HAP-1 (cell line): ENCODE measurements at regions not wholly inside any gene's neighbourhood (a gene's known extent, or its start where the extent isn't known, plus 50 kb on each side); places are given as distances from the start of the nearest gene placed in this dataset.

Experiments used
- DNase-seq, 2 experiments: peaks; one replicate each; pipeline ENCODE4 v3.0.0-alpha.2; 2016 to 2020; ENCODE audit warnings: low spot score in 2 of 2
- H3K27me3 ChIP-seq: fragments of 250-450 bp; sonication (Bioruptor Pico); 2 replicates; pipeline ENCODE4 v1.5.1; 2020; ENCODE audit warnings: low read depth, mild to moderate bottlenecking, moderate library complexity
- H3K36me3 ChIP-seq: fragments of 250-450 bp; sonication (Bioruptor Pico); replicated peaks from 2 replicates; pipeline ENCODE4 v1.5.1; 2020; ENCODE audit warnings: mild to moderate bottlenecking
- H3K4me1 ChIP-seq: fragments of 250-450 bp; sonication (Bioruptor Pico); 2 replicates; pipeline ENCODE4 v1.5.1; 2020; ENCODE audit warnings: mild to moderate bottlenecking
- H3K4me3 ChIP-seq: fragments of 250-450 bp; sonication (Bioruptor Pico); 2 replicates; pipeline ENCODE4 v1.5.1; 2020; ENCODE audit warnings: mild to moderate bottlenecking, moderate library complexity
- H3K9me3 ChIP-seq: fragments of 250-450 bp; sonication (Bioruptor Pico); 2 replicates; pipeline ENCODE4 v1.5.1; 2020; ENCODE audit warnings: mild to moderate bottlenecking, moderate library complexity
- in situ Hi-C: fragments of 300-500 bp; cut with MboI; formaldehyde crosslinking; loops from 3 replicates; pipeline ENCODE4 v1.14.3; 2020; ENCODE audit warnings: low sequenced_read_pairs, inconsistent platforms, mixed read lengths

- H3K4me3 ChIP-seq: no peak overlapping the region
- DNase-seq: no peak
- in situ Hi-C loops: no loop called here
- H3K36me3 ChIP-seq: no peaks in the 10 kb centered on the region
- no peaks in the 10 kb centered on the region for H3K4me1 ChIP-seq
- H3K9me3 ChIP-seq: no peaks in the 10 kb centered on the region
- H3K27me3 ChIP-seq: no peaks in the 10 kb centered on the region
Observed at GRCh38 chr13:62931853-62932252, 1516.2 kb upstream of the PCDH20 start.

DNA sequence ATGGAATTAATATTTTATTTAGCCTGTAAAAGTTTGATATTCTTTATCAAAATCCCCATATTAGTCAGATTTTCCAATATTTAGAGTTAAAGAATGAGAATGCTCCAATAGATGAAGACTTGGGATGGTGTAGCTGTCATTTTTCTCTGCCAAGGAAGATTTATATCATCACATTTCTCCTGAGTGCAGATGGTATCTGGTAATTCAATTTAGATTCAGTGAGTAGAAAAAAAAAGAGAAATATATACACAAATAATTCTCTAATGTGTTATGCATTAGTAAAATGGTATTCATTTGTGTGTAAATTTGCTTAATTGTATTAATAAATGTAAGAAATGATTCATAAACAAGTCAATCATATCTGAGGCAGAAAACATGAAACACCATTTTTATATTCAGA, 1508.7 kb upstream of the PCDH20 start:
- no peak for DNase-seq
- Histone ChIP-seq H3K27me3 (no peaks in the 10 kb centered on the region), H3K4me3 (no peak overlapping the region), H3K4me1 (no peaks in the 10 kb centered on the region), H3K36me3 (no peaks in the 10 kb centered on the region), H3K9me3 (no peaks in the 10 kb centered on the region)
- in situ Hi-C loops: no loop called here

GRCh38 chr13:62920159-62920558, 1504.5 kb upstream of the PCDH20 start:
- in situ Hi-C loops: no loop called here
- no peak overlapping the region for H3K4me3 ChIP-seq
- H3K27me3 ChIP-seq: no peaks in the 10 kb centered on the region
- H3K9me3 ChIP-seq: no peaks in the 10 kb centered on the region
- DNase-seq: no peak
- no peaks in the 10 kb centered on the region for H3K36me3 ChIP-seq
- H3K4me1 ChIP-seq: no peaks in the 10 kb centered on the region

DNA sequence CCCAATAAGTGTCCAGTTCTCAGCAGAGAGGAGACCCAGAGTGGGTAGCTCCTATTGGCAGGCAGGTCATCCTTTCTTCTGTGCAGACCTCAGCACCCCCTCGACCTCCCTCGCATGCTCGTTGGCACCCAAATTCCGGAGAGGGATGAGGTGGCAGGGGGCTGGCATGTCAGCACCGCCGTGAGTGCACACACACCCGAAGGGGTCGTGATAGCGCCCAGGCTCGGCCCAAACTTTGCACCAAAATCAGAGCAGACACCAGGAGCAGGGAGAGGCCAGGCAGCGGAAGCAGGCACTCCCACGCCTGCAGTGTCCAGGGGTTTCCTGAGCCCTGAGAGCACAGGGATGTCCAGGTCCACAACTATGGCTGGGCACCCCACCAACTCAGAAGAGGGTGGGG, 1503.8 kb upstream of the PCDH20 start:
- H3K4me3 ChIP-seq: no peak overlapping the region
- in situ Hi-C loops: no loop called here
- H3K27me3 ChIP-seq: no peaks in the 10 kb centered on the region
- DNase-seq: no peak
- no peaks in the 10 kb centered on the region for H3K9me3 ChIP-seq
- no peaks in the 10 kb centered on the region for H3K4me1 ChIP-seq
- H3K36me3 ChIP-seq: no peaks in the 10 kb centered on the region

DNA sequence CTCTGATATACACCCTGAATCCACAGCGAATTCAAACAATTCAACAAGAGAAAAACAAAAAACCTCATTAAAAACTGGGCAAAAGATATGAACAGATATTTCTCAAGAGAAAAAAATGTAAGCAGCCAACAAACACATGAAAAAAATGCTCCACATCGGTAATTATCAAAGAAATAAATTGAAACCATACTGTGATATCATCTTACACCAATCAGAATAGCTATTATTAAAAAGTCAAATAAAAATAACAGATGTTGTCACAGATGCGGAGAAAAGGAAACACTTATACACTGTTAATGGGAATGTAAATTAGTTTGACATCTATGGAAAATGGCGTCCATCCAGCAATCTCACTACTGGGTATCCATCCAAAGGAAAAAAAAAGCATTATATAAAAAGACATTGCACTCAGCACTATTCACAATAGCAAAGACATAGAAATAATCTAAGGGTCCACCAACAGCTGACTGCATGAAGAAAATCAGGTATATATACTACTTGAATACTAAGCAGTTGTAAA, 1495.0 kb upstream of the PCDH20 start:
- Histone ChIP-seq H3K4me3 (no peak overlapping the region), H3K27me3 (no peaks in the 10 kb centered on the region), H3K36me3 (no peaks in the 10 kb centered on the region), H3K4me1 (no peaks in the 10 kb centered on the region), H3K9me3 (no peaks in the 10 kb centered on the region)
- in situ Hi-C loops: no loop called here
- DNase-seq: no peak

DNA sequence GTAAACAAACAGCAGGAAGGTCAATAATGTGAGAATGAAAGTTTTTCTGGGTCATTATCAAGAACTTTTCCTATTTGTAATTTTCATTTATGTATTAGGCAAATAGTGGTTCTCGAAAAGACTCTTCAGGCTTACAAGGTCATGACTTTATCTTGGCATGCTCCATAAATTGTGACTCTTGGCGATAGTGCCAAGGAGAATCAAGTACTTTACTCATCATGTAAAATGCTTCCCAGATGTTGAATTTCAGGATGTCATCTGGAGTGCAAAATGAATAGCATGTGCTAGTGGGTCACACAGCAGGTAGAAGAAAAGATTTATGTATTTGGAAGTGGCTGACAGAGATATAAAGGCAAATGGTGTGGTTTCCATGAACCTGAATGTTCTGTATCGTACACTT, 1492.7 kb upstream of the PCDH20 start:
- no peaks in the 10 kb centered on the region for H3K9me3 ChIP-seq
- H3K27me3 ChIP-seq: no peaks in the 10 kb centered on the region
- no peaks in the 10 kb centered on the region for H3K4me1 ChIP-seq
- in situ Hi-C loops: no loop called here
- DNase-seq: no peak
- no peaks in the 10 kb centered on the region for H3K36me3 ChIP-seq
- no peak overlapping the region for H3K4me3 ChIP-seq

- H3K36me3 ChIP-seq: no peaks in the 10 kb centered on the region
- no peaks in the 10 kb centered on the region for H3K27me3 ChIP-seq
- peak in 1 of 2 experiments; percentile 3 for DNase-seq
- H3K9me3 ChIP-seq: no peaks in the 10 kb centered on the region
- H3K4me3 ChIP-seq: no peak overlapping the region
- in situ Hi-C loops: no loop called here
- H3K4me1 ChIP-seq: no peaks in the 10 kb centered on the region
Observed at GRCh38 chr13:62906896-62907295, 1491.2 kb upstream of the PCDH20 start.

DNA sequence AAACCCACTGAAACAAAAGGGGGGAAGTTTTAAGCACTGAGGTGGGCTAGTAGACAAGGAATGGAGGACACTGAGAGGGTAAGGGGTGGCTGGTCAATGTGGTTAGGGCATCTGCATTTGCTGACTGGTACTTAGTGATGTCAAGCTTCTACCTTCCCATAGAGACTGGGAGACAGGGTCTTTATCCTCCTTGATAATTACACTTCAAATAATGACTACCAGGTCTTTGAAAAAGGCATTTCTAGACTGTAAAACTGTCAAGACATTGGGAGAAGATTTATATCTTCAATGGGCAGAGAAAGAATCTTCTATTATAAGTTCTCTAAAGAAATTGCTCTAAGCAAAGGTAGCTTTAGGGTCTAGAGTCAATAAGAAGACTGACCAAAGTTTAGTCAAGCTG, 1490.8 kb upstream of the PCDH20 start:
- H3K27me3 ChIP-seq: no peaks in the 10 kb centered on the region
- in situ Hi-C loops: no loop called here
- H3K4me3 ChIP-seq: no peak overlapping the region
- no peaks in the 10 kb centered on the region for H3K9me3 ChIP-seq
- no peak for DNase-seq
- H3K36me3 ChIP-seq: no peaks in the 10 kb centered on the region
- no peaks in the 10 kb centered on the region for H3K4me1 ChIP-seq

- no peaks in the 10 kb centered on the region for H3K9me3 ChIP-seq
- in situ Hi-C loops: no loop called here
- no peak for DNase-seq
- H3K4me1 ChIP-seq: no peaks in the 10 kb centered on the region
- H3K36me3 ChIP-seq: no peaks in the 10 kb centered on the region
- H3K27me3 ChIP-seq: no peaks in the 10 kb centered on the region
- H3K4me3 ChIP-seq: no peak overlapping the region
Observed at GRCh38 chr13:62887046-62887445, 1471.4 kb upstream of the PCDH20 start.

DNA sequence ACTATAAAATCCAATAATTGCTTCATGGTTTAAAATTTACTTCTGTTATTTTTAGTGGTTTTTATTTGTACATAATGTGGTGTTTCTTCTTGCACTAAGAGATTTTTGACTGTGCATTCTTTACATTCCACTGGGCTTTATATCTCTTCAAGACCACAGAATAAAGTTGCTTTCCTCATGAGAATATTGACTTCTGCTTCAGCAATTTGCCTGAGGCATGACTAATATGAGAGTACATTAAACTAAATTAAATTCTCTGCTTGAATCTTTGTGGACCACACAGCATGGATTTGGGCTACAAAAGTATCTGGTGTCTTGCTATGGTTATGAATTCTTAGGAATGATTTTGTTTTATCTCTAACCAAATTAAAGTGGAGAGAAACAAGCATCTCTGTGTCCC, 1463.4 kb upstream of the PCDH20 start:
- Histone ChIP-seq H3K4me1 (no peaks in the 10 kb centered on the region), H3K36me3 (no peaks in the 10 kb centered on the region), H3K9me3 (no peaks in the 10 kb centered on the region), H3K27me3 (no peaks in the 10 kb centered on the region), H3K4me3 (no peak overlapping the region)
- in situ Hi-C loops: no loop called here
- DNase-seq: no peak

DNA sequence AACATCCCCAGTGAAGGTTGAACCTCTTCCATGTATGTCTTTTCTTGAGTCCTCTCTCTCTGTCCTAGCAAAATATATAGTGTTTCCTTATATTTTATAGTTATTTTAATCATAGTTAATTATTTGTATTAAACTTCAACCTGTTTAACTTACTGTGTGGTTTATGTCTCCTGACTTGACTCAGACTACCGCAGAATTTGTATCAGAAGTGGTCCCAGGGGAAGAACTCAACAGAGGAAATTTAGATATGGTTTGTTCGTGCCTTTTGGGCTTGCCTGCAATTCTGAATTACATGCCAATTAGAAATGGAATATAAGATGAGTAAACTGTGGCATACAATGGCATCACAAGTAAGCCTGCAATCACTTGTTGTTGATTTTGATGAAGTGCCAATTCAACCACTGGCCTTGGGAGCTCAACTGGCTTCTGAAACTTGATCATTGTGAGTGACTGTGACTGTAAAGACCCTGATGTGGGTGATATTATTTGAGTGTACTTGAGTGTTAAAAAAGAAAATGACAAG, 1459.5 kb upstream of the PCDH20 start:
- H3K4me3 ChIP-seq: no peak overlapping the region
- H3K9me3 ChIP-seq: no peaks in the 10 kb centered on the region
- in situ Hi-C loops: no loop called here
- DNase-seq: no peak
- H3K27me3 ChIP-seq: no peaks in the 10 kb centered on the region
- H3K36me3 ChIP-seq: no peaks in the 10 kb centered on the region
- no peaks in the 10 kb centered on the region for H3K4me1 ChIP-seq

DNA sequence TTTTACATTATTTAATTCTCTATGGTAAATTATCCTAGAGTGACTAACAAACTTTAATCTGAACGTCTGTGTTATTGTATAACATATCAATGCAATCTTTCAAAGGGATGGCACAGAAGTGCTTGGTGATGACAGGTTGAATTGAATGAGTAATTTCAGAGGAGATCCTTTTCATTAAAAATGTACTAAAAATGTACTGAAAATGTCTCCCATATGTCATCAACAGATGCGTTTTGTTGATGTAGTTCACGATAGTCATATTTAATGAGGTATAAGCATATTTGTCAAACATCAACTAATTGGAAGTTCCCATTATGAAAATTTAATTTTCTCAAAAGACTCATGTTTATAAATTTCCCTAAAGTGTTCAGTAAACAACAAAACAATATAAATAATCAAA, 1434.7 kb upstream of the PCDH20 start:
- no peaks in the 10 kb centered on the region for H3K27me3 ChIP-seq
- no peaks in the 10 kb centered on the region for H3K36me3 ChIP-seq
- no peak overlapping the region for H3K4me3 ChIP-seq
- in situ Hi-C loops: no loop called here
- no peaks in the 10 kb centered on the region for H3K9me3 ChIP-seq
- no peak for DNase-seq
- no peaks in the 10 kb centered on the region for H3K4me1 ChIP-seq

DNA sequence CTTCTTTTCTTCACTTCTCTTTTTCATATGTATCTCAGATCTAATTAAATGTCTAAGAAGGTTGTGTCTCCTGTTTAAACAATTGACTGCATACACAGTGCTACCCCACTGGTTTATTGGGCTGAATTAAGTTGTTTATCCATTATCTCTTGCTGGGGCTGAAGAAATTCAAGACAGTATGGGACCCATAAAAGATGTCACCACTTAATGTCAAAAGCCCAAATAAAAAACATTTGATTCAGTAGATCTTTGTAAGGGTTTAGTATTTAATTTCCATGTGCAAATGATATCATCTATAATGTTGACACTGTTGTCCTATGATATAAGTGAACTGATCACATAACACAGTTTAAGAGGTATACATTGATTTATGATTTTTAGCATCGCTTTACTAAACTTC, 1431.9 kb upstream of the PCDH20 start:
- no peak overlapping the region for H3K4me3 ChIP-seq
- H3K9me3 ChIP-seq: no peaks in the 10 kb centered on the region
- in situ Hi-C loops: no loop called here
- no peak for DNase-seq
- no peaks in the 10 kb centered on the region for H3K4me1 ChIP-seq
- no peaks in the 10 kb centered on the region for H3K27me3 ChIP-seq
- H3K36me3 ChIP-seq: no peaks in the 10 kb centered on the region

DNA sequence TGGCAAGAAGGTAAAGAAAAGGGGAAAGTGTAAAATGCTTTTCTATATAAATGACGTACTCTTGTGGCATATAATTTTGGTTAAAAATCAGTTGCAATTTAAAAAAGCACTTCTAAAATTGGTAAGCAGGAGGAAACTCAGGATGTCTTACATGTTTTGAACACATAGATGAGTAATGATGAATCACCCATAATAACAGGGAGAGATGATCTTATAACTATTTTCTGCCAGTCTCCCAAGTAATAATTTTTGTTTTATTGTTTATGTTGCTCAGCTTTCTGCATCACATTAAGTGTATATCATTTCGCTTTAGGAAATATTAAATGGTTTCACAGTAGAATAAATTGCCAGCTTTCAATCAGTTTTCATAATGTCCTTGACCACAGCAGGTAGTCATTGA, 1430.7 kb upstream of the PCDH20 start:
- Histone ChIP-seq H3K27me3 (no peaks in the 10 kb centered on the region), H3K9me3 (no peaks in the 10 kb centered on the region), H3K36me3 (no peaks in the 10 kb centered on the region), H3K4me3 (no peak overlapping the region), H3K4me1 (no peaks in the 10 kb centered on the region)
- no peak for DNase-seq
- in situ Hi-C loops: no loop called here

DNA sequence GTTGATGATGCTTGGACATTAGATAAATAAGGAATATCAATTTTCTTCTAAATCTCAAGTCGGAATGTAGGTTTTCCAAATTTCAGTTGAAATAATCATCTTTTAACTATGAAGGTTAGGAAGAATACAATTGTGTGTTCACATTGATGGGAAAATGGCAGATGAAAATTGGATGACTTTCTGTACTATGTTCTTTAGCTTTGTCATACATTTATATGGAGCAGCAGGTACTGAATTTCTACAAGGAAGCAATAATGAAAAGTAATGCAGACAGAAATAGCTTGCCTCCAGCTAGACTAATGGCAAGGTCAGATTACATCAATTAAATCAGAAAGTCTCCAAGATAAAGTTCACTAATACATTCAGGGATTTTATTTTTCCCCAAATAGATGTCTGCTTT, 1423.7 kb upstream of the PCDH20 start:
- Histone ChIP-seq H3K4me1 (no peaks in the 10 kb centered on the region), H3K4me3 (no peak overlapping the region), H3K9me3 (no peaks in the 10 kb centered on the region), H3K27me3 (no peaks in the 10 kb centered on the region), H3K36me3 (no peaks in the 10 kb centered on the region)
- in situ Hi-C loops: no loop called here
- no peak for DNase-seq
